ENCODE measurements at regions not wholly inside any gene's neighbourhood (a gene's known extent, or its start where the extent isn't known, plus 50 kb on each side); places are given as distances from the start of the nearest gene placed in this dataset.

GRCh38 chr14:58876608-58877007, 238.8 kb downstream of the DACT1 start:
- no peak overlapping the region for H3K27ac ChIP-seq

GRCh38 chr14:58878439-58879139, 240.8 kb downstream of the DACT1 start:
- DNase-seq (ENCODE audit: low spot score in 2 of 2), result no peak
- no peak for TF ChIP-seq CTCF (IDR thresholded peaks at IDR 0.05)
- TF ChIP-seq EP300 (IDR thresholded peaks at IDR 0.05), result no peak
- TF ChIP-seq POLR2AphosphoS5 (IDR thresholded peaks at IDR 0.05), result no peak
- TF ChIP-seq POLR2A (IDR thresholded peaks at IDR 0.05), result no peak
- WGBS, result 77% methylated on average over 2 of the region's 2 CpGs
- no peak overlapping the region for H3K4me3 ChIP-seq
- no peaks in the 10 kb centered on the region for H3K9me3 ChIP-seq
- H3K36me3 ChIP-seq, result no peaks in the 10 kb centered on the region
- no peaks in the 10 kb centered on the region for H3K4me1 ChIP-seq
- no peak overlapping the region for H3K27ac ChIP-seq
- H3K27me3 ChIP-seq, result no peaks in the 10 kb centered on the region

More at GRCh38 chr14:58876608-58877007, 238.8 kb downstream of the DACT1 start:
- H3K4me1 ChIP-seq, result no peaks in the 10 kb centered on the region
- no peak for TF ChIP-seq POLR2AphosphoS5 (IDR thresholded peaks at IDR 0.05)
- TF ChIP-seq EP300 (IDR thresholded peaks at IDR 0.05), result no peak
- TF ChIP-seq POLR2A (IDR thresholded peaks at IDR 0.05), result no peak
- TF ChIP-seq CTCF (IDR thresholded peaks at IDR 0.05), result no peak
- no peaks in the 10 kb centered on the region for H3K36me3 ChIP-seq
- no peaks in the 10 kb centered on the region for H3K27me3 ChIP-seq
- H3K9me3 ChIP-seq, result no peaks in the 10 kb centered on the region
- no peak for DNase-seq (ENCODE audit: low spot score in 2 of 2)
- H3K4me3 ChIP-seq, result no peak overlapping the region

- Histone ChIP-seq H3K27ac (no peak overlapping the region), H3K27me3 (no peaks in the 10 kb centered on the region), H3K4me1 (no peaks in the 10 kb centered on the region), H3K9me3 (no peaks in the 10 kb centered on the region), H3K4me3 (no peak overlapping the region), H3K36me3 (no peaks in the 10 kb centered on the region)
- WGBS, result 90% methylated on average over 1 of the region's 1 CpG
- DNase-seq (ENCODE audit: low spot score in 2 of 2), result no peak
- TF ChIP-seq POLR2AphosphoS5 (IDR thresholded peaks at IDR 0.05) (no peak), CTCF (IDR thresholded peaks at IDR 0.05) (no peak), EP300 (IDR thresholded peaks at IDR 0.05) (no peak), POLR2A (IDR thresholded peaks at IDR 0.05) (no peak)
Measured at GRCh38 chr14:58881433-58881832, 243.7 kb downstream of the DACT1 start.

- no peaks in the 10 kb centered on the region for H3K9me3 ChIP-seq
- H3K4me1 ChIP-seq, result no peaks in the 10 kb centered on the region
- TF ChIP-seq POLR2AphosphoS5 (IDR thresholded peaks at IDR 0.05) (no peak), EP300 (IDR thresholded peaks at IDR 0.05) (no peak), CTCF (IDR thresholded peaks at IDR 0.05) (no peak), POLR2A (IDR thresholded peaks at IDR 0.05) (no peak)
- H3K27ac ChIP-seq, result no peak overlapping the region
- no peaks in the 10 kb centered on the region for H3K36me3 ChIP-seq
- WGBS, result 38% methylated on average over 4 of the region's 4 CpGs
- H3K4me3 ChIP-seq, result no peak overlapping the region
- H3K27me3 ChIP-seq, result no peaks in the 10 kb centered on the region
- DNase-seq (ENCODE audit: low spot score in 2 of 2), result no peak
Measured at GRCh38 chr14:58882577-58883018, 244.8 kb downstream of the DACT1 start.

GRCh38 chr14:58884442-58884841, 246.7 kb downstream of the DACT1 start:
- H3K36me3 ChIP-seq, result no peaks in the 10 kb centered on the region
- H3K4me1 ChIP-seq, result no peaks in the 10 kb centered on the region
- H3K4me3 ChIP-seq, result no peak overlapping the region
- WGBS, result 93% methylated on average over 2 of the region's 2 CpGs
- H3K9me3 ChIP-seq, result no peaks in the 10 kb centered on the region
- no peak for DNase-seq (ENCODE audit: low spot score in 2 of 2)
- no peaks in the 10 kb centered on the region for H3K27me3 ChIP-seq
- H3K27ac ChIP-seq, result no peak overlapping the region
- no peak for TF ChIP-seq CTCF (IDR thresholded peaks at IDR 0.05)
- no peak for TF ChIP-seq POLR2AphosphoS5 (IDR thresholded peaks at IDR 0.05)
- TF ChIP-seq EP300 (IDR thresholded peaks at IDR 0.05), result no peak
- no peak for TF ChIP-seq POLR2A (IDR thresholded peaks at IDR 0.05)
